Ammon's horn (tissue), 1 donor: ENCODE measurements at regions not wholly inside any gene's neighbourhood (a gene's known extent, or its start where the extent isn't known, plus 50 kb on each side); places are given as distances from the start of the nearest gene placed in this dataset.

Source experiments
- DNase-seq: peaks from one replicate; pipeline ENCODE4 v3.0.0-alpha.2; 2016; ENCODE audit warnings: low spot score

DNA sequence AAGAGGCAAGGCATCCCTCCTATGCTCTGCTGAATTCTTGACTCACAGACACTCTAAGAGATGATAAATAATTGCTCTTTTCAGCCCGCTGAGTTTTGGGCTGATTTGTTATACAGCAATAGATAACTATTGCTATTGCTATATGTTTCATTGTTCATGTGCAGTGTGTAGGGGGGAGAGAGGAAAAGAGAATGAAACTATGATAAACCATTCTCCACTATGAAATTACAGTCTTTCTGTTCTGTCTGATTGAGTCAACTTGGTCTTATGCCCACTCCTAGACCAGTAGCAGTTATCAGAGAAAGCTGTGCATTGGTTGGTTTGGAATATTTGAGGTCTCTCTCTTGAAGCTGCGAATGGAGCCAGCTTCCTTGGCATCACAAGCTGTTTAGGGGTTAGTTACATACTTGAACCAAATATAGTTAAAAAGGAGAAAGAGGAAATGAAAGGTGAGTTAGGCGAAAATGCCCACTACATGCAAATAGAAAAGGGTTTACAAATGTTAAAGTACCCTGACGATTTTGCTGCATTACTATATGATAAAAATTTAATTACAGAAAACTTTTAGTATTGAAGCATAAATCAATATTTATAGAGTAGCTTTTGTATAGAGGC is 136.3 kb upstream of the ACTBL2 start:
- no peak for DNase-seq

GRCh38 chr5:57613741-57614140 is 131.1 kb upstream of the ACTBL2 start:
- DNase-seq = no peak

GRCh38 chr5:57611177-57611576 is 128.6 kb upstream of the ACTBL2 start:
- DNase-seq = no peak

DNA sequence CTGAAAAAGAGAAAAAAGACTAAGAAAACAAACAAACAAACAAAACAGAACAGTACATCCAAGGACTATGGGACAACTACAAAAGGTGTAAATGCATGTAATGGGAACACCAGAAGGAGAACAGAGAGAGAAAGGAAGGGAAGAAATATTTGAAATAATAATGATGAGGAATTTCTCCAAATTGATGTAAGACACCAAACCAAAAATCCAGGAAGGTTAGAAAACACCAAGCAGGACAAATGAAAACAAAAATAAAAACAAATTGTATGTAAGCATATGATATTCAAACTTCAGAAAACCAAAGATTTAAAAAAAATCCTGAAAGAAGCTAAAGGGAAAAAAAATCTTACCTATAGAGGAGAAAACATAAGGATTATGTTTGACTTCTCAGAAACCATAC is 125.9 kb upstream of the ACTBL2 start:
- DNase-seq = no peak

- DNase-seq = no peak
These were observed 119.4 kb upstream of the ACTBL2 start for GRCh38 chr5:57601996-57602395.

GRCh38 chr5:57600321-57600720 is 117.7 kb upstream of the ACTBL2 start:
- DNase-seq = no peak

DNA sequence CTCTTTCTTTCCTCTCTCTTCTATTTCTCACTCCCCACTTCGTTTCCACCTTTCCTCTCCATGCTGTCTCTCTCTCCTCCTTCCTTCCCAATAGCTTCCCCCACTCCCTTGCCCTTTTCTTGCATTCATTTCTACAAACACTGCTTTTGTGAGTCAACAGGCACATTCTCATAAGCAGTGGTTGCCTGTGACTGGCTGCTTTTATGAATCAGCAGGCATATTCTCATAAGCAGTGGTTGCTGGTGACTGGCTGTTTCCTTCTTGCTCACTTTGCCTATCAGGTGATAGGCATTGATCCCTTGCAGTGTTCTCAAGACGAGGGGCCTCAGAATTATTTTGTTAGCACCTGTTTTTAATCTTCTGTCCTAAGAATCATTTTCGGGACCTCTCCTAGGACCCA is 116.1 kb upstream of the ACTBL2 start:
- DNase-seq = no peak

GRCh38 chr5:57598097-57598496 is 115.5 kb upstream of the ACTBL2 start:
- peak; percentile 6 for DNase-seq

DNA sequence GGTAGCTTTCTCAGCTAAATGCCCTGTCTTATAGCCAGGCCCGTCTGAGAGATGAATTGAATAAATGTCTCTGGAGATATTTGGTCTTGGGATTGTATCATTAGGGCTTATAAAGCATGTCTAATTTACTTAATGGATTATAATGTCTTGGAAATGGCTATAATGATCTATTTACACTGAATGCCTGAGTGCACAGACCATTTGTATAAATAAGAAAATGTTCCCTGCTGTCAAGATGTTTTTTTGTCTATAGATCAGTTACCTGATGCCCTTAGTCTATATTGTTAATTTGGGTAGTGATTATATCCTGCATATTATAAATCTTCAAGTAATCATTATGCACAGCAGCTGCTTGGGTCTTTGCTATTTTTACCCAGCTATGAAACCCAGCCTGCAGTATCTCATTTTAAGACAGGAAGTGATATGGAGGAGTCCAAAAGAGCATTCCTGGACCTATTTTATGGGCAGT is 112.9 kb upstream of the ACTBL2 start:
- no peak for DNase-seq

DNA sequence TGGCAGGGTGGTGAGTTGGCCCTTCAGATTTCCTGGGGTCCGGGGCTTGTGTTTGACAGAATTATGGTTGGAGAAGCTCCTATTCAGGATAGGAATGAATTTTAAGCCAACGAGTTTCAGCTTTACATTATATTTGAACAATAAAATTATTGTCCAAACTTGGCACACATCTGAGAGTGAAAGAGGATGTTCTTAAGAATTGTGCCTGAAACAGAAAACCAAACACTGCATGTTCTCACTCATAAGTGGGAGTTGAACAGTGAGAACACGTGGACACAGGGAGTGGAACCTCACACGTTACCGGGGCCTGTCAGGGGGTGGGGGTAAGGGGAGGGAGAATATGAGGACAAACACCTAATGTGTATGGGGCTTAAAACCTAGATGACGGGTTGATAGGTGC is 111.8 kb upstream of the ACTBL2 start:
- no peak for DNase-seq

GRCh38 chr5:57592236-57592635 is 109.6 kb upstream of the ACTBL2 start:
- DNase-seq = no peak

- no peak for DNase-seq
These were observed 104.0 kb upstream of the ACTBL2 start for GRCh38 chr5:57586649-57587048.

DNA sequence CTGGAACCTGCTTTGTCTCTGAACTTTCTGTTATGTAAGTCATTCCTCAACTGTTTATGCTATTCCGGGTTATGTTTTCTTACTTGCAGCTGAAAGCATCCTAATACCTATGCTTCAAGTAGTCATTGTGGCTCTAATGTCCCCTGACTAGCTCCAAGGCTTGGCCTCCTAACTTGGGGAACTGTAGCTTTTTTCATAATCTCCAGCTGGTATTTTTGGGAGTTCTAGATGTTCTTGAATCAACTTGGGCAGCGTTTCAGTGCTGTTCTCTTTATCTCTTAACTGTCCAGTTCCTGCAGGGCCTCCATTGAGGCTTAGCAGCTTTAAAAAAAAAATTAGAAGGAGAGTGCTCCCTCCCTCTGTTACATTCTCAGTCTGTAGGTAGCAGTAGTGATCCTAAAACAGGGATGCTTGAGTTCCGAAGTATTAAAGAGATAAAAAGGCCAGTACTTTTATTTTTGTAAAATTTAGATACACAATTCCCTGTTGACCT is 100.0 kb upstream of the ACTBL2 start:
- no peak for DNase-seq

DNA sequence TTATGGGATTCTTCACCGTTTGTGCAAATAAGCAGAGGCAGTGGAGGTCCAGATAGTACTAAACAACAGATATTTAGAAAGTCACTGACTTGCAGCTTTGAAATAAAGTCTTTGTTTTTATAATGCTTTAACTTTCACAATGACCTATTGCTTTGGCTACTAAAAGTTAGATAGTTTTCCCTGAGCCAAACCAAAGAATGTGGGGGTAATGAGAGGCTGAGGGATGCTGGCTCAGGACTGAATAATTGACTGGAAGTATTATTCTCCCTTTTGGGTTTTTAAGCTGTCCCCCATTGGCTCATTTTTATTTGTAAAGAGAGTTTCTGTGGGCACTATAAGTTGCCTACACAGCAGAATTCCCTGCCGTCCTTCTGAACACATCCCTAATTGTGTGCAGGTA is 99.2 kb upstream of the ACTBL2 start:
- DNase-seq = no peak

DNA sequence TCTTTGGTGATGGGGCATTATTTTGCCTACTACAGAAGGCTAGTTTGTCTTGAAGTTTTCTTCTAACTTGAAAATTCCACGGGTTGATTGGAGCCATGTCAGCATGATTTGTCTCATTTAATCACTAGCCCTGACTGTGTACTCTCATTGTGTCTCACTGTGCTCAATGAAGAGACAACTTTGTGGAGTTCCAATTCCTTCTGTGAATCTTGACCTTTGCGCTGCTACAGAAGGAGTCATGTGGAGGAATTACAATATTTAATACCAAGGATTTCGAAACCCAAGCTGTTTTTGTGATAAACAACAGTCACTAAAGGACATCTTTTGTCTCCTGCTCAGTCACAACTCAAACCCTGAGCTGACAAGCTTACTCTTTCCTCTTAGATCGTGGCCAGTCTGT is 98.6 kb upstream of the ACTBL2 start:
- no peak for DNase-seq

- no peak for DNase-seq
These were observed 95.0 kb upstream of the ACTBL2 start for GRCh38 chr5:57577432-57578175.

DNA sequence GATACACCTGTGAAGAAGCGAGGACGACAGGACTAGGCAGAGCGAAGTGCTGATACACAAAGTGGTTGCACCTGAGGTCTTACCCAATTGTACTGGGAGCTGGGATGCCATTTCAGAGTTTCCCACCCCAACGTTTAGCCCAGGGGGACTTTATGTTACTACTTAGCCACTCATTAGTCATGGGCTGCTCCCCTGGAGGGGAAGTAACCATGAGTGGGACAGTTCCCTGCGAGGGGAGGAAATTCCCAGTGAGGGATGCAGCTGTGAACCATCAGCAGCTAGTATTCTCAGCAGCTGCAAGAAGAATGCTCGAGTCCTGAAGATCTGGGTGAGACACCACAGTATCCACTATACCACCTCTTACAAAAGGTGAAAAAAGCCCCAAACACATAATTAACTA is 93.7 kb upstream of the ACTBL2 start:
- DNase-seq = no peak

GRCh38 chr5:57575839-57576238 is 93.2 kb upstream of the ACTBL2 start:
- DNase-seq = no peak

DNA sequence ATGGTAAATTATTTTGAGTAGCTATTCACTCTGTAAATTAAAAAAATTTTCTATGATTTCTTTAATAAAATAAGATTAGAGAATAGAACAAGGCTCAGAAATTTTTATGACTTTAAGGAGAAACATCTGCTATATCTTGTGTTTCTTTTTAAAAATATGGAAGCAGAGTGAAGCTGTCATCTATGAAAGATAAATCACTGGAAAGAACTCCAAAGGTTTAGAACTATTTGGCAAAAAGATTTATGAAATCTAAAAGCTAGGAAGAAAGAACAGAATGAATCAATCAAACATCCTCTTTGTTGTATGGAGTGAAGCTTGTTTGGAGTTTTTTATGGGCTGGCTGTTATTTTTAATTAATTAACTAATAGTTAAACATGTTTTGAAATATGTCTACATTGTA is 89.8 kb upstream of the ACTBL2 start:
- no peak for DNase-seq

DNA sequence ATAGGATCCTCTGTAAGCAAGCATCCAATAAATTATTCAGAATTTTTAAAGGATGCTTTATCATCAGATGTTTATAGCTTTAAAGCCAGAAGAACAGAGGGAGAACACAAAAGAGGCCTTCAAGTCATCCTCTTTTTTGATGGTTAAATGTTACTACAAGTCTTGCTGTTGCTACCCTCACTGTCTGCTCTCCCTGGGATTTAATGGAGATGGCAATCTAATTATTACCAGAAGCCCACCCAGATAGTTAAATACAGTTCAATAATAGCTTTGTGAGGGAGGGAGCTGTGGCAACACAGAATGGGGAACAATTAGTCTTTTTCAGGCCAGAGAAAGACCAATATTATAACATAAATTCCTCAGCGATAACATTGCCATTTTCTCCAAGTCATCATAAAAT is 87.0 kb upstream of the ACTBL2 start:
- no peak for DNase-seq

- no peak for DNase-seq
These were observed 85.5 kb upstream of the ACTBL2 start for GRCh38 chr5:57568136-57568535.

- DNase-seq = no peak
These were observed 84.3 kb upstream of the ACTBL2 start for GRCh38 chr5:57566914-57567313.

- DNase-seq = no peak
These were observed 78.7 kb upstream of the ACTBL2 start for GRCh38 chr5:57561231-57561842.
